ENCODE measurements at regions not wholly inside any gene's neighbourhood (a gene's known extent, or its start where the extent isn't known, plus 50 kb on each side); places are given as distances from the start of the nearest gene placed in this dataset.
"Not testable (repeated sequence)": the region's sequence is repeated elsewhere in the genome, so short reads cannot be mapped to it uniquely, and the experiment has no call there.

DNA sequence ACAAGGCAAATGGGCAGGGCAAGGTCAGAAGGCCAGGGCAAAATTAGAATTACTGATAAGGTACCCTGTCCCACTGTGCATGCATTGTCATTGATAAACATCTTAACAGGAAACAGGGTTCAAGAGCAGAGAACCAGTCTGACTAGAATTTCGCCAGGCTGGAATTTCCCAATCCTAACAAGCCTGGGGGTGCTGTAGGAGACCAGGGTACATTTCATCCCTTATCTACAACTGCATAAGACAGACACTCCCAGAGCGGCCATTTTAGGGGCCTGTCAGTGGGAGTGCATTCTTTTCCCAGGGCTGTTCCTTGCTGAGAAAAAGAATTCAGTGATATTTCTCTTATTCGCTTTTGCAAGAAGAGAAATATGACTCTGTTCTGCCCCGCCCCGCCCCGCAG lies 218.7 kb upstream of the RASA1 start:
- TF ChIP-seq, protein P1, sequence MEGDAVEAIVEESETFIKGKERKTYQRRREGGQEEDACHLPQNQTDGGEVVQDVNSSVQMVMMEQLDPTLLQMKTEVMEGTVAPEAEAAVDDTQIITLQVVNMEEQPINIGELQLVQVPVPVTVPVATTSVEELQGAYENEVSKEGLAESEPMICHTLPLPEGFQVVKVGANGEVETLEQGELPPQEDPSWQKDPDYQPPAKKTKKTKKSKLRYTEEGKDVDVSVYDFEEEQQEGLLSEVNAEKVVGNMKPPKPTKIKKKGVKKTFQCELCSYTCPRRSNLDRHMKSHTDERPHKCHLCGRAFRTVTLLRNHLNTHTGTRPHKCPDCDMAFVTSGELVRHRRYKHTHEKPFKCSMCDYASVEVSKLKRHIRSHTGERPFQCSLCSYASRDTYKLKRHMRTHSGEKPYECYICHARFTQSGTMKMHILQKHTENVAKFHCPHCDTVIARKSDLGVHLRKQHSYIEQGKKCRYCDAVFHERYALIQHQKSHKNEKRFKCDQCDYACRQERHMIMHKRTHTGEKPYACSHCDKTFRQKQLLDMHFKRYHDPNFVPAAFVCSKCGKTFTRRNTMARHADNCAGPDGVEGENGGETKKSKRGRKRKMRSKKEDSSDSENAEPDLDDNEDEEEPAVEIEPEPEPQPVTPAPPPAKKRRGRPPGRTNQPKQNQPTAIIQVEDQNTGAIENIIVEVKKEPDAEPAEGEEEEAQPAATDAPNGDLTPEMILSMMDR (IDR thresholded peaks at IDR 0.05): not testable (repeated sequence)
- not testable (repeated sequence) for TF ChIP-seq POLR2AphosphoS5 (IDR thresholded peaks at IDR 0.05)

Data from esophagus muscularis mucosa (tissue), 3 donors.